GM12875 (cell line): ENCODE measurements at regions not wholly inside any gene's neighbourhood (a gene's known extent, or its start where the extent isn't known, plus 50 kb on each side); places are given as distances from the start of the nearest gene placed in this dataset.

Source experiments
- H3K4me3 ChIP-seq: one replicate; pipeline ENCODE4 v1.5.1; 2011; ENCODE audit warnings: low read depth, low read length, control low read depth
- CTCF ChIP-seq: IDR thresholded peaks from 2 replicates; pipeline ENCODE4 v1.5.1; 2011; ENCODE audit warnings: low read depth, mild to moderate bottlenecking, control low read depth, inconsistent platforms, low read length, moderate library complexity, borderline replicate concordance; ENCODE audit not compliant: insufficient read depth

- no peak overlapping the region for H3K4me3 ChIP-seq
- no peak for TF ChIP-seq CTCF
These were observed 403.5 kb downstream of the ZNF608 start for GRCh38 chr5:124342986-124343385.

- TF ChIP-seq CTCF: no peak
- H3K4me3 ChIP-seq: no peak overlapping the region
These were observed 403.9 kb downstream of the ZNF608 start for GRCh38 chr5:124342584-124342983.

- no peak for TF ChIP-seq CTCF
- no peak overlapping the region for H3K4me3 ChIP-seq
These were observed 404.4 kb downstream of the ZNF608 start for GRCh38 chr5:124342027-124342471.

- no peak overlapping the region for H3K4me3 ChIP-seq
- TF ChIP-seq CTCF: no peak
These were observed 405.2 kb downstream of the ZNF608 start for GRCh38 chr5:124341066-124341858.

GRCh38 chr5:124337996-124338395, 408.4 kb downstream of the ZNF608 start:
- H3K4me3 ChIP-seq: no peak overlapping the region
- no peak for TF ChIP-seq CTCF

GRCh38 chr5:124333298-124333979, 413.0 kb downstream of the ZNF608 start:
- TF ChIP-seq CTCF: no peak
- H3K4me3 ChIP-seq: no peak overlapping the region

GRCh38 chr5:124332273-124332672, 414.2 kb downstream of the ZNF608 start:
- no peak for TF ChIP-seq CTCF
- H3K4me3 ChIP-seq: no peak overlapping the region
